RWPE1 (cell line): ENCODE measurements at regions not wholly inside any gene's neighbourhood (a gene's known extent, or its start where the extent isn't known, plus 50 kb on each side); places are given as distances from the start of the nearest gene placed in this dataset.
"Not testable (repeated sequence)": the region's sequence is repeated elsewhere in the genome, so short reads cannot be mapped to it uniquely, and the experiment has no call there.

Source experiments
- CTCF ChIA-PET: fragments of 350-600 bp; sonication (Branson Sonifier 250); formaldehyde crosslinking; extraction: SDS; loops from one replicate; lab custom pipeline; 2021; lab: Yijun Ruan, JAX
- POLR2A ChIA-PET: fragments of 400-600 bp; formaldehyde crosslinking; extraction: SDS; loops from one replicate; lab custom pipeline; 2020; ENCODE audit warnings: antibody characterized with exemption; ENCODE audit not compliant: low non-redundant PET; lab: Yijun Ruan, JAX
- DNase-seq: peaks from one replicate; pipeline ENCODE4 v3.0.0; 2012; ENCODE audit warnings: low spot score
- H3K27ac ChIP-seq: fragments of 450-650 bp; 2 replicates; pipeline ENCODE4 v1.5.1; 2017
- TF ChIP-seq, protein P1 (sequence below): fragments of 450-650 bp; conservative IDR thresholded peaks from 2 replicates; pipeline ENCODE4 v1.5.1; 2017; ENCODE audit warnings: low read depth, mild to moderate bottlenecking

DNA sequence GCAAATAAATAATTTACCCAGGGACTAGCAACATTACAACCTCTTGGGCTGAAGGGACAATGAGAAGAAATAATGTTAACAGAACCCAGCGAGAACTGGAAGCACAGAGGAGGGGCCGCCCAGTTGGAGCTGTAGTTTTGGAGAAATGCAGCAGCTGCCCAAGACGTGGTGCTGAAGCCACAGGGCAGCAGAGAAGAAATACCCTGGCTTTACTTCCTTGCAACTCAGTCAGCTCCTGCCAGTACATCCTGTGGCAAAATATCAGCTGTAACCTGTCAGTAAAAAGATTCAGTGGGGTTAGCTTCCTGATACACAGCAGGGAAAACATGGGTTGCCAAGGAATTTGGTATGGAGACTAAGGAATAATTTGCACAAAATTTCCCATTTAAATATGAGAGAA, 283.6 kb upstream of the USP25 start:
- ChIA-PET CTCF (no interaction called here), POLR2A (no interaction called here)
- DNase-seq, result no peak
- TF ChIP-seq, protein P1, sequence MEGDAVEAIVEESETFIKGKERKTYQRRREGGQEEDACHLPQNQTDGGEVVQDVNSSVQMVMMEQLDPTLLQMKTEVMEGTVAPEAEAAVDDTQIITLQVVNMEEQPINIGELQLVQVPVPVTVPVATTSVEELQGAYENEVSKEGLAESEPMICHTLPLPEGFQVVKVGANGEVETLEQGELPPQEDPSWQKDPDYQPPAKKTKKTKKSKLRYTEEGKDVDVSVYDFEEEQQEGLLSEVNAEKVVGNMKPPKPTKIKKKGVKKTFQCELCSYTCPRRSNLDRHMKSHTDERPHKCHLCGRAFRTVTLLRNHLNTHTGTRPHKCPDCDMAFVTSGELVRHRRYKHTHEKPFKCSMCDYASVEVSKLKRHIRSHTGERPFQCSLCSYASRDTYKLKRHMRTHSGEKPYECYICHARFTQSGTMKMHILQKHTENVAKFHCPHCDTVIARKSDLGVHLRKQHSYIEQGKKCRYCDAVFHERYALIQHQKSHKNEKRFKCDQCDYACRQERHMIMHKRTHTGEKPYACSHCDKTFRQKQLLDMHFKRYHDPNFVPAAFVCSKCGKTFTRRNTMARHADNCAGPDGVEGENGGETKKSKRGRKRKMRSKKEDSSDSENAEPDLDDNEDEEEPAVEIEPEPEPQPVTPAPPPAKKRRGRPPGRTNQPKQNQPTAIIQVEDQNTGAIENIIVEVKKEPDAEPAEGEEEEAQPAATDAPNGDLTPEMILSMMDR, result no peak
- H3K27ac ChIP-seq, result no peak overlapping the region

DNA sequence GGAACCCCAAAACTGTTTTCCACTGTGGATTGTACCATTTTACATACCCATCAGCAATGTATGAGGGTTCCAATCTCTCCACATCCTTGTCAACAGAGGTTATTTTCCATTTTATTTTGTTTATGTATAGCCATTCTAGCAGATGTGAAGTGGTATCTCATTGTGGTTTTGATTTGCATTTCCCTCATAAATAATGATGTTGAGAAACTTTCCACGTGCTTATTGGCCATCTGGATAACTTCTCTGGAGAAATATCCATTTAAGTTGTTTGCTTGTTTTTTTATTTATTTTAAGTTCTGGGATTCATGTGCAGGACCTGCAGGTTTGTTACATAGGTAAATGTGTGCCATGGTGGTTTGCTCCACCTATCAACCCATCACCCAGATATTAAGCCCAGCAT, 280.2 kb upstream of the USP25 start:
- ChIA-PET CTCF (no interaction called here), POLR2A (no interaction called here)
- H3K27ac ChIP-seq, result no peak overlapping the region
- no peak for DNase-seq
- TF ChIP-seq, protein P1, result no peak

DNA sequence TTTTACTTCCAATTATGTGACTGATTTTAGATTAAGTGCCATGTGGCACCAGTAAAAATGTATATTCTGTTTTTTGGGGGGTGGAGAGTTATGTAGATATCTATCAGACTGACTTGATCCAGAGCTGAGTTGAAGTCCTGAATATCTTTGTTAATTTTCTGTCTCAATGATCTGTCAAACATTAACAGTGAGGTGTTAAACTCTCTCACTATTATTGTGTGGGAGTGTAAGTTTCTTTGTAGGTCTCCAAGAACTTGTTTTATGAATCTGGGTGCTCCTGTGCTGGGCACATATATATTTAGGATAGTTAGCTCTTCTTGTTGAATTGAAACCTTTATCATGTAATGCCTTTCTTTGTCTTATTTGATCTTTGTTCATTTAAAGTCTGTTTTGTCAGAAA, 276.5 kb upstream of the USP25 start:
- POLR2A ChIA-PET, result no interaction called here
- no peak for DNase-seq
- no peak overlapping the region for H3K27ac ChIP-seq
- TF ChIP-seq, protein P1, result no peak
- CTCF ChIA-PET, result no interaction called here

DNA sequence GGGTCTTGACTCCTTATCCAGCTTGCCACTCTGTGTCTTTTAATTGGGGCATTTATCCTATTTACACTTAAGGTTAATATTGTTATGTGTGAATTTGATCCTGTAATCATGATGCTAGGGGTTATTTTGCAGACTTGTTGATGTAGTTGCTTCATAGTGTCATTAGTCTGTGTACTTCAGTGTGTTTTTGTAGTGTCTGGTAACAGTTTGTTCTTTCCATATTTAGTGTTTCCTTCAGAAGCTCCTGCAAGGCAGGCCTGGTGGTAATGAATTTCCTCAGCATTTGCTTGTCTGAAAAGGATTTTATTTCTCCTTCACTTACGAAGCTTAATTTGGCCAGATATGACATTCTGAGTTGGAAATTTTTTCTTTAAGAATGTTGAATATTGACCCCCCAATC, 276.0 kb upstream of the USP25 start:
- POLR2A ChIA-PET, CTCF ChIA-PET, H3K27ac ChIP-seq, DNase-seq: not testable (repeated sequence)

DNA sequence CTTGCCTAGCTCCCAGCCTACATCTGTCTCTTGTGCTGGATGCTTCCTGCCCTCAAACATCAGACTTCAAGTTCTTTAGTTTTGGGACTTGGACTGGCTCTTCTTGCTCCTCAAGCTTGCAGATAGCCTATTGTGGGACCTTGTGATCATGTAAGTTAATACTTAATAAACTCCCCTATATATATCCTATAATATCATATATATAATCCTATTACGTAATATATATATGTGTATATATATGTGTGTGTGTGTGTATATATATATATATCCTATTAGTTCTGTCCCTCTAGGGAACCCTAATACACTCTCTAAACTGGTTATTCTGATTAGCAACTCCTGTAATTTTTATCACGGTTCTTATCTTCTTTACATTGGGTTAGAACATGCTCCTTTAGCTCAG, 274.9 kb upstream of the USP25 start:
- CTCF ChIA-PET, POLR2A ChIA-PET, H3K27ac ChIP-seq, DNase-seq: not testable (repeated sequence)

DNA sequence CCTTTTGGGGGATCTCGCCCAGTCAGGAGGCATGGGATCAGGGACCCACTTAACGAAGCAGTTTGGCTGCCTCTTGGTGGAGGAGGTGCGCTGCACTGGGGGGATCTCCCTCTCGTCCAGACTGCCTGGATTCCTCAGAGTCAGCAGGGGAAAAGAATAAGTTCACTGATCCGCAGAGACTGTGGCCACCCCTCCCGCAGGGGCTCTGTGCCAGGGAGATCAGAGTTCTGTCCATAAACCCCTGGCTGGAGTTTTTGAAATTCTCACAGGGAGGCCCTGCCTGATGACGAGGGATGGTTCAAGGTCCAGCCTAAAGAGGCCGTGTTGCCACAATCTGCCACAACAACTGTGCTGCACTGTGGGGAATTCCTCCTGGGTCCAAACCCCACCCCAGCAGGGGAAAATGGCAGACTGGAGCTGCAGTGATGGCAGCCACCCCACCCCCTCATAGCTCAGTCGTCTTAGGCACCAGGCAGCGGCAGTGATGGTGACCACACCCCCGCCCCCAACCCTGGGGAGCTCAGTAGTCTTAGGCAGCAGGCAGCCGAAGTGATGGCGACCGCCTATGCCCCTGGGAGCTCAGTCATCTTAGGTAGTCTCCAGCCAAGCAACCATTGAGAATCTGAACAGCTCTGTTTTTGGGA, 273.8 kb upstream of the USP25 start:
- no peak overlapping the region for H3K27ac ChIP-seq
- DNase-seq, result no peak
- POLR2A ChIA-PET, result interaction anchor here (0.6 kb wide), 1 partner anchor 316 kb away, joined by 3 read pairs; no protein-coding TSS in a partner anchor
- TF ChIP-seq, protein P1, result no peak
- CTCF ChIA-PET, result no interaction called here

DNA sequence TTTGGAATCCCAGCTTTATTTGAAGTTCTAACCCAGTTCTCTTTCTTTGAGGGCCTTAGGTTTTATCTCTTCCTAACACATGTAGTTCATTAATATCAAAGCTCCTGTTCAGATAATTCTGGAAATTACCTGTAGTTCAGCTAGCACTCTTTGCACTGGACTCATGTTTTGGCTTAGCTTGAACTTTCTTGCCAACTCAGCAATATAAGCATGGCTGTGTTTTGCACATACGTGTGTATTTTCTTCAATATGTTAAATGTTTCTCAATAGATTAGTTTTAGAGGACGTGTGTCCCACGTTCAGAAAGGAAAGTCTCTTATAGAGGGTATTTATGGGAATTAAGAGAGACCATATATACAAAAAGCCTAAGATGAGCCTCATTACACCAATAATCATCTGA, 271.8 kb upstream of the USP25 start:
- DNase-seq, result no peak
- POLR2A ChIA-PET, result no interaction called here
- no peak overlapping the region for H3K27ac ChIP-seq
- TF ChIP-seq, protein P1, result no peak
- CTCF ChIA-PET, result no interaction called here

DNA sequence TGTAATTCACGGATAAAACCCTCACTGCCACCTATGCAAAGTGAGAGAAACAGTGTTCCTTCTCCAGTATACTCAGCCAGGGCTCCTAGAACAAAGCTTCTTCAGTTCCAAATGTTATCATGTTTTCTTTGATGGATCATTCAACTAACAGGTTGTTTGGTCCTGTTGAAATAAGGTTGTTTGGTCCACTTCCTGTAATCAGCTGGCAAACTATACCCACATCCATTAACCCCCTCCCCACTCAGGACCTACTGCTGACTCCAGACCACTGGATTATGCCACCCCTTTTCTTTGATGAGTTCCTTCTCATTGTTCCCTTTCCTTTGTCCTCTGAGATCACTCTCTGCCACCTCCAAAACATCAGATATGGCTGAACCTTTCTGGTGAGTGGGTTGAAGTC, 267.7 kb upstream of the USP25 start:
- ChIA-PET CTCF (no interaction called here), POLR2A (no interaction called here)
- DNase-seq, result no peak
- no peak overlapping the region for H3K27ac ChIP-seq
- TF ChIP-seq, protein P1, result no peak
